ENCODE measurements at regions not wholly inside any gene's neighbourhood (a gene's known extent, or its start where the extent isn't known, plus 50 kb on each side); places are given as distances from the start of the nearest gene placed in this dataset.

GRCh38 chr2:217189747-217190146 is 329.9 kb upstream of the TNP1 start:
- no peaks in the 10 kb centered on the region for H3K27me3 ChIP-seq (ENCODE audit: control insufficient read depth, insufficient read depth, low read length)
- no peaks in the 10 kb centered on the region for H3K36me3 ChIP-seq (ENCODE audit: control insufficient read depth, insufficient read depth, low read length)
- WGBS (ENCODE audit: insufficient coverage, low lambda C conversion rate), result no CpG with 5 or more reads among the region's 2 CpGs
- no peak for DNase-seq
- no peak overlapping the region for H3K4me3 ChIP-seq (ENCODE audit: low read length)
- H3K4me1 ChIP-seq (ENCODE audit: control insufficient read depth, insufficient read depth, low read length), result no peaks in the 10 kb centered on the region
- H3K9me3 ChIP-seq (ENCODE audit: control insufficient read depth, low read depth, low read length), result no peaks in the 10 kb centered on the region
- H3K27ac ChIP-seq (ENCODE audit: low read length), result no peak overlapping the region

- no peak overlapping the region for H3K4me3 ChIP-seq (ENCODE audit: low read length)
- no peaks in the 10 kb centered on the region for H3K4me1 ChIP-seq (ENCODE audit: control insufficient read depth, insufficient read depth, low read length)
- WGBS (ENCODE audit: insufficient coverage, low lambda C conversion rate), result 73% methylated on average over 4 of the region's 6 CpGs
- H3K27ac ChIP-seq (ENCODE audit: low read length), result no peak overlapping the region
- H3K36me3 ChIP-seq (ENCODE audit: control insufficient read depth, insufficient read depth, low read length), result no peaks in the 10 kb centered on the region
- H3K27me3 ChIP-seq (ENCODE audit: control insufficient read depth, insufficient read depth, low read length), result no peaks in the 10 kb centered on the region
- H3K9me3 ChIP-seq (ENCODE audit: control insufficient read depth, low read depth, low read length), result no peaks in the 10 kb centered on the region
- no peak for DNase-seq
These were observed 329.3 kb upstream of the TNP1 start for GRCh38 chr2:217189131-217189530.

DNA sequence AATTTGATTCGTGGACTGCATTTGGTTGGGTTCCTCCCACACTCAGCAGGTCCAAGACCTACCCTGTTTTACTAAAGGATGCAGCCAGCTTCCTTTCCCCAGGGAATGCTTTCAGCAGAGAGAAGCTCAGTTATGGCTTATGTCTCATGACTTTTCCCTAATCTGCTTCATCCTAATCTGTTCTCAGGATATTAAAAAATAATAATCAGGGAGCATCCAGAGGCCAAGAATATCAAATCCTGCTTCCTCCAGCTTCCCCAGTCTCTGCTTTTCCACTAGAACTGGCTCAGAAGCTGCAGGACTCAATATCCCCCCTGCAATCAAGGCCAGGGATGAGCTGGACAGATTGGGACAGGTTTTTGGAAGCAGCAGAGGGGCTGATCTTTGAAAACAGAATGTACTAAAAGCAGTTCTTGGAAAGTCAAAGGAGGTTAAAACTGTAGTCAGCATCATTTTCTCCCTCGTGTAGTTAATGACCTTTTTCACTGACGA is 326.9 kb upstream of the TNP1 start:
- Histone ChIP-seq H3K36me3 (ENCODE audit: control insufficient read depth, insufficient read depth, low read length) (no peaks in the 10 kb centered on the region), H3K4me3 (ENCODE audit: low read length) (no peak overlapping the region), H3K27me3 (ENCODE audit: control insufficient read depth, insufficient read depth, low read length) (no peaks in the 10 kb centered on the region), H3K4me1 (ENCODE audit: control insufficient read depth, insufficient read depth, low read length) (no peaks in the 10 kb centered on the region), H3K9me3 (ENCODE audit: control insufficient read depth, low read depth, low read length) (no peaks in the 10 kb centered on the region), H3K27ac (ENCODE audit: low read length) (no peak overlapping the region)
- WGBS (ENCODE audit: insufficient coverage, low lambda C conversion rate), result 100% methylated on average over 1 of the region's 3 CpGs
- DNase-seq, result no peak

- no peaks in the 10 kb centered on the region for H3K36me3 ChIP-seq (ENCODE audit: control insufficient read depth, insufficient read depth, low read length)
- no CpG with 5 or more reads among the region's 6 CpGs for WGBS (ENCODE audit: insufficient coverage, low lambda C conversion rate)
- no peaks in the 10 kb centered on the region for H3K9me3 ChIP-seq (ENCODE audit: control insufficient read depth, low read depth, low read length)
- H3K27me3 ChIP-seq (ENCODE audit: control insufficient read depth, insufficient read depth, low read length), result no peaks in the 10 kb centered on the region
- H3K4me3 ChIP-seq (ENCODE audit: low read length), result no peak overlapping the region
- no peak overlapping the region for H3K27ac ChIP-seq (ENCODE audit: low read length)
- no peaks in the 10 kb centered on the region for H3K4me1 ChIP-seq (ENCODE audit: control insufficient read depth, insufficient read depth, low read length)
- DNase-seq, result no peak
These were observed 326.3 kb upstream of the TNP1 start for GRCh38 chr2:217186152-217186551.

DNA sequence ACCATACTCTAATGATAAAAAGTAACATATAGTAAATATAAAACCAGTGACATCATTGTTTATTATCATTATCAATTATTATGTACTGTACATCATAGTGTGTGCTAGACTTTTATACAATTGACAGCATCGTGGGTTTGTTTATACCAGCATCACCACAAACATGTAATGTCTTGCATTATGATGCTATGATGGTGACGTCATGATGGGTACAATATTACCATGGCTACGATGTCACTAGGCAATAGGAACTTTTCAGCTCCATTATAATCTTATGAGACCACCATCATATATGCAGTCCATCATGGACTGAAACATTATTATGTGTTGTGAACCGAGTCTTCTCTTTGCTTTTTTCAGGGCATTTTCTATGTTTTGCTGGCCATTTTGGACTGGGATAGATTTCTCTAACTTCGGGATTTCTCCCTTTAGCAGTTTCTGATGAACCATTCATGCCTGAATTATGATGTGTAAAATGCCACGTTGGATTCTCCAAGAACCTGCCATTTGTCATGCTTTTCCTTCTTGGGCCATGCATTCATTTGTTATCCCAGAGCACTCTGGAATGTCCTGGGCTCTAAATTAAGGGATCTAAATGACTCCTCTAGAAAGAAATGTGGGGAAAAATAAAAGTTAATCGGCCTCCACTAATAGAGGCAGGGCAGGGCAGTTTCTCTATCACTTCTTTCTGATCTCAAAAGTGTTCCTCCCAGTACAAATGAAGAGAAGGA is 325.6 kb upstream of the TNP1 start:
- no peaks in the 10 kb centered on the region for H3K9me3 ChIP-seq (ENCODE audit: control insufficient read depth, low read depth, low read length)
- no peaks in the 10 kb centered on the region for H3K4me1 ChIP-seq (ENCODE audit: control insufficient read depth, insufficient read depth, low read length)
- no peak for DNase-seq
- no peaks in the 10 kb centered on the region for H3K27me3 ChIP-seq (ENCODE audit: control insufficient read depth, insufficient read depth, low read length)
- no peaks in the 10 kb centered on the region for H3K36me3 ChIP-seq (ENCODE audit: control insufficient read depth, insufficient read depth, low read length)
- no peak overlapping the region for H3K27ac ChIP-seq (ENCODE audit: low read length)
- no peak overlapping the region for H3K4me3 ChIP-seq (ENCODE audit: low read length)
- WGBS (ENCODE audit: insufficient coverage, low lambda C conversion rate), result 100% methylated on average over 2 of the region's 7 CpGs

DNA sequence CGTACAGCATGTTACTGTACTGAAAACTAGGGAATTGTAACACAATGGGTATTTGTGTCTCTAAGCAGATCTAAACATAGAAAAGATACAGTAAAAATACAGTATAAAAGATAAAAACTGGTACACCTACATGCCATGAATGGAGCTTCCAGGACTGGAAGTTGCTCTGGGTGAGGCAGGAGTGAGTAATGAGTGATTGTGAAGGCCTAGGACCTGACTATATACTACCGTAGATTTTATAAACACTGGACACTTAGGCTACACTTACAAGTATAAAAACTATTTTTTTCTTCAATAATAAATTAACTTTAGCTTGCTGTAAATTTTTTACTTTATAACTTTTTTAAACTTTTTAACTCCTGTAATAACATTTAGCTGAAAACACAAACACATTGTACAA is 324.4 kb upstream of the TNP1 start:
- H3K4me3 ChIP-seq (ENCODE audit: low read length), result no peak overlapping the region
- WGBS (ENCODE audit: insufficient coverage, low lambda C conversion rate), result 100% methylated on average over 1 of the region's 2 CpGs
- DNase-seq, result no peak
- no peaks in the 10 kb centered on the region for H3K4me1 ChIP-seq (ENCODE audit: control insufficient read depth, insufficient read depth, low read length)
- H3K9me3 ChIP-seq (ENCODE audit: control insufficient read depth, low read depth, low read length), result no peaks in the 10 kb centered on the region
- no peak overlapping the region for H3K27ac ChIP-seq (ENCODE audit: low read length)
- no peaks in the 10 kb centered on the region for H3K36me3 ChIP-seq (ENCODE audit: control insufficient read depth, insufficient read depth, low read length)
- no peaks in the 10 kb centered on the region for H3K27me3 ChIP-seq (ENCODE audit: control insufficient read depth, insufficient read depth, low read length)

- Histone ChIP-seq H3K27ac (ENCODE audit: low read length) (no peak overlapping the region), H3K4me1 (ENCODE audit: control insufficient read depth, insufficient read depth, low read length) (no peaks in the 10 kb centered on the region), H3K9me3 (ENCODE audit: control insufficient read depth, low read depth, low read length) (no peaks in the 10 kb centered on the region), H3K27me3 (ENCODE audit: control insufficient read depth, insufficient read depth, low read length) (no peaks in the 10 kb centered on the region), H3K36me3 (ENCODE audit: control insufficient read depth, insufficient read depth, low read length) (no peaks in the 10 kb centered on the region), H3K4me3 (ENCODE audit: low read length) (no peak overlapping the region)
- DNase-seq, result no peak
- no CpG with 5 or more reads among the region's 1 CpG for WGBS (ENCODE audit: insufficient coverage, low lambda C conversion rate)
These were observed 323.6 kb upstream of the TNP1 start for GRCh38 chr2:217183471-217183870.

- no peak overlapping the region for H3K4me3 ChIP-seq (ENCODE audit: low read length)
- H3K36me3 ChIP-seq (ENCODE audit: control insufficient read depth, insufficient read depth, low read length), result no peaks in the 10 kb centered on the region
- H3K4me1 ChIP-seq (ENCODE audit: control insufficient read depth, insufficient read depth, low read length), result no peaks in the 10 kb centered on the region
- DNase-seq, result no peak
- H3K9me3 ChIP-seq (ENCODE audit: control insufficient read depth, low read depth, low read length), result no peaks in the 10 kb centered on the region
- no CpG with 5 or more reads among the region's 3 CpGs for WGBS (ENCODE audit: insufficient coverage, low lambda C conversion rate)
- H3K27me3 ChIP-seq (ENCODE audit: control insufficient read depth, insufficient read depth, low read length), result no peaks in the 10 kb centered on the region
- no peak overlapping the region for H3K27ac ChIP-seq (ENCODE audit: low read length)
These were observed 323.1 kb upstream of the TNP1 start for GRCh38 chr2:217182926-217183325.

- no peaks in the 10 kb centered on the region for H3K36me3 ChIP-seq (ENCODE audit: control insufficient read depth, insufficient read depth, low read length)
- H3K27me3 ChIP-seq (ENCODE audit: control insufficient read depth, insufficient read depth, low read length), result no peaks in the 10 kb centered on the region
- no peaks in the 10 kb centered on the region for H3K4me1 ChIP-seq (ENCODE audit: control insufficient read depth, insufficient read depth, low read length)
- H3K27ac ChIP-seq (ENCODE audit: low read length), result no peak overlapping the region
- no peak for DNase-seq
- H3K4me3 ChIP-seq (ENCODE audit: low read length), result no peak overlapping the region
- H3K9me3 ChIP-seq (ENCODE audit: control insufficient read depth, low read depth, low read length), result no peaks in the 10 kb centered on the region
These were observed 321.6 kb upstream of the TNP1 start for GRCh38 chr2:217181512-217181911.

- no peaks in the 10 kb centered on the region for H3K4me1 ChIP-seq (ENCODE audit: control insufficient read depth, insufficient read depth, low read length)
- H3K27me3 ChIP-seq (ENCODE audit: control insufficient read depth, insufficient read depth, low read length), result no peaks in the 10 kb centered on the region
- DNase-seq, result no peak
- H3K36me3 ChIP-seq (ENCODE audit: control insufficient read depth, insufficient read depth, low read length), result no peaks in the 10 kb centered on the region
- no peaks in the 10 kb centered on the region for H3K9me3 ChIP-seq (ENCODE audit: control insufficient read depth, low read depth, low read length)
- H3K27ac ChIP-seq (ENCODE audit: low read length), result no peak overlapping the region
- WGBS (ENCODE audit: insufficient coverage, low lambda C conversion rate), result 60% methylated on average over 1 of the region's 2 CpGs
- no peak overlapping the region for H3K4me3 ChIP-seq (ENCODE audit: low read length)
These were observed 320.0 kb upstream of the TNP1 start for GRCh38 chr2:217179854-217180253.

DNA sequence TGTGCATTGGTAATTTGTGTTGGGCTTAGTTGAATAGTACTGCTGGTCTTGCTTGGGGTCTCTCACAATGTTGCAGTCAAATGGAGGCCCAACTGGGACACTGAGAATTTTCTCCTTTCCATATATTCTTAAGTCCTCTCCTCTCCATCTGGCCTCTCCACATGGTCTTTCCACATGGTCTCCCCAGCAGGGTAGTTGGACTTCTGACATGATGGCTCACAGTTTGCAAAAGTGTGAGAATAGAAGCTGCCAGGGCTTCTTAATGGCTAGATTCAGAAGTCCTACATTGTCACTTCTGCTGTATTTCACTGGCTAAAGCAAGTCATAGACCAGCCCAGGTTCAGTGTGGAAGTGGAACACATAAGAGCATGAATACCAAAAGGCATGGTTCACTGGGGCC is 318.5 kb upstream of the TNP1 start:
- no peak for DNase-seq
- H3K36me3 ChIP-seq (ENCODE audit: control insufficient read depth, insufficient read depth, low read length), result no peaks in the 10 kb centered on the region
- H3K27ac ChIP-seq (ENCODE audit: low read length), result no peak overlapping the region
- no peaks in the 10 kb centered on the region for H3K4me1 ChIP-seq (ENCODE audit: control insufficient read depth, insufficient read depth, low read length)
- no peaks in the 10 kb centered on the region for H3K9me3 ChIP-seq (ENCODE audit: control insufficient read depth, low read depth, low read length)
- no peak overlapping the region for H3K4me3 ChIP-seq (ENCODE audit: low read length)
- H3K27me3 ChIP-seq (ENCODE audit: control insufficient read depth, insufficient read depth, low read length), result no peaks in the 10 kb centered on the region

Measured in large intestine (tissue), 3 donors.